Testis (tissue), 2 donors: ENCODE measurements at regions not wholly inside any gene's neighbourhood (a gene's known extent, or its start where the extent isn't known, plus 50 kb on each side); places are given as distances from the start of the nearest gene placed in this dataset.

Source experiments
- DNase-seq: peaks from one replicate; pipeline ENCODE4 v3.0.0-alpha.2; 2019
- H3K27ac ChIP-seq, 2 donors: fragments of 200-600 bp; sonication (generic); one replicate each; pipeline ENCODE4 v1.5.1; 2019
- H3K27me3 ChIP-seq: fragments of 200-600 bp; sonication (generic); one replicate; pipeline ENCODE4 v1.5.1; 2019
- H3K36me3 ChIP-seq: fragments of 200-600 bp; sonication (generic); one replicate; pipeline ENCODE4 v1.5.1; 2017; ENCODE audit warnings: low read depth; ENCODE audit errors: missing control alignments
- H3K4me1 ChIP-seq: fragments of 200-600 bp; sonication (generic); one replicate; pipeline ENCODE4 v1.5.1; 2019
- H3K4me3 ChIP-seq, 2 donors: fragments of 200-600 bp; sonication (generic); one replicate each; pipeline ENCODE4 v1.5.1; 2017 to 2019
- H3K9me3 ChIP-seq: fragments of 200-600 bp; sonication (generic); one replicate; pipeline ENCODE4 v1.5.1; 2017
- CTCF ChIP-seq, 3 experiments: fragments of 450-650 bp in 2 of 3; fragments of 200-600 bp in 1 of 3; sonication (generic) in 1 of 3; IDR thresholded peaks; one replicate each; pipeline ENCODE4 v1.5.1; 2016 to 2019; ENCODE audit warnings: antibody characterized with exemption in 3 of 3, mild to moderate bottlenecking in 2 of 3, moderate library complexity in 1 of 3
- POLR2A ChIP-seq: fragments of 450-650 bp; IDR thresholded peaks from one replicate; pipeline ENCODE4 v1.6.1; 2017; ENCODE audit warnings: antibody characterized with exemption, mild to moderate bottlenecking, moderate library complexity
- WGBS, 2 donors: methylation state at CpG; one replicate each; pipeline ENCODE4 v1.1.5; 2018; 5-methylcytosine and 5-hydroxymethylcytosine counted together
- intact Hi-C: fragments of 100-400 bp; cut with DNase I; formaldehyde crosslinking; loops from one replicate; pipeline ENCODE4 v1.15.1; 2023; ENCODE audit warnings: low total_unique reads

GRCh38 chr5:51043745-51044144 lies 339.5 kb upstream of the ISL1 start:
- 63 to 66% methylated on average over 5 of the region's 5 CpGs for WGBS, 2 donors
- intact Hi-C loops, result no loop called here
- no peaks in the 10 kb centered on the region for H3K27me3 ChIP-seq

GRCh38 chr5:51047369-51047768 lies 335.9 kb upstream of the ISL1 start:
- Histone ChIP-seq H3K4me3 (no peak overlapping the region), H3K36me3 (no peaks in the 10 kb centered on the region), H3K27ac (no peak overlapping the region), H3K4me1 (no peaks in the 10 kb centered on the region), H3K9me3 (no peaks in the 10 kb centered on the region), H3K27me3 (no peaks in the 10 kb centered on the region)
- intact Hi-C loops, result no loop called here
- 50 to 57% methylated on average over 4 of the region's 4 CpGs for WGBS, 2 donors
- no peak for DNase-seq
- TF ChIP-seq CTCF (IDR thresholded peaks at IDR 0.05) (no peak), POLR2A (no peak)

More at GRCh38 chr5:51043745-51044144, 339.5 kb upstream of the ISL1 start:
- Histone ChIP-seq H3K4me1 (no peaks in the 10 kb centered on the region), H3K4me3 (no peak overlapping the region), H3K9me3 (no peaks in the 10 kb centered on the region), H3K27ac (no peak overlapping the region), H3K36me3 (no peaks in the 10 kb centered on the region)
- TF ChIP-seq POLR2A, result no peak
- no peak for TF ChIP-seq CTCF (IDR thresholded peaks at IDR 0.05)
- no peak for DNase-seq

DNA sequence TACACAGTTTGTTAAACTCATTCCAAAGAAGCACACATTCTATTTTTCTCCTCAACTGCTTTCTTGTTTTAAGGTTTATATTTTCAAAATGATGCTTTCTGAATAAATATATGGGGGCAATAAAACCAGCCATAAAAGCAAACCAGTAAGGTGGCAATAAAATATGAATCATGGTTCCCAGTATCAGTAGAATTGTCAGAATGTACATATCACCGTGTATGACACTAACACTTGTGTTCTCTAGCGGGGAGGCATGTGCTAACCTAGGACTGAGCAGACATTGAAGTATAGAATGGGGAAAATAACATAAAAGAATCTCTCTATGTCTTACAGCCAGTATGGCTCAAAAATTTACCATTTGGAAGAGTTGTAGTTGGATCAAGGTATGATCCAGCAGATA lies 329.9 kb upstream of the ISL1 start:
- intact Hi-C loops, result no loop called here
- Histone ChIP-seq H3K9me3 (no peaks in the 10 kb centered on the region), H3K27me3 (no peaks in the 10 kb centered on the region), H3K36me3 (no peaks in the 10 kb centered on the region), H3K4me3 (no peak overlapping the region), H3K27ac (no peak overlapping the region), H3K4me1 (no peaks in the 10 kb centered on the region)
- WGBS, 2 donors, result 71 to 81% methylated on average over 2 of the region's 2 CpGs
- TF ChIP-seq POLR2A (no peak), CTCF (IDR thresholded peaks at IDR 0.05) (no peak)
- DNase-seq, result no peak

DNA sequence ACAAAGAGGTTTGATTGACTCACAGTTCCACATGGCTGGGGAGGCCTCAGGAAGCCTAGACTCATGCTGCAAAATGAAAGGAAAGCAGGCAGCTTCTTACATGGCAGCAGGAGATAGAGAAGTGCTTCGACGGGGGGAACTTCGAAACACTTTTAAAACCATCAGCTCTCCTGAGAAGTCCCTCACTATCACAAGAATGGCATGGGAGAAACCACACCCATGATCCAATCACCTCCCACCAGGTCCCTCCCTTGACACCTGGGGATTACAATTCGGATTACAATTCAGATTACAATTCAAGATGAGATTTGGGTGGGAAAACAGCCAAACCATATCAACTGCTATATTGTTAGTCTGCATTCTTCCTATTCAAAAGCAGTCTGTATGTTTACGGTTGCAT lies 322.3 kb upstream of the ISL1 start:
- TF ChIP-seq POLR2A (no peak), CTCF (IDR thresholded peaks at IDR 0.05) (no peak)
- intact Hi-C loops, result no loop called here
- H3K36me3 ChIP-seq, result no peaks in the 10 kb centered on the region
- no peak for DNase-seq
- H3K9me3 ChIP-seq, result no peaks in the 10 kb centered on the region
- 65 to 73% methylated on average over 5 of the region's 5 CpGs for WGBS, 2 donors
- no peak overlapping the region for H3K27ac ChIP-seq
- no peak overlapping the region for H3K4me3 ChIP-seq
- H3K4me1 ChIP-seq, result no peaks in the 10 kb centered on the region
- H3K27me3 ChIP-seq, result no peaks in the 10 kb centered on the region

- no peaks in the 10 kb centered on the region for H3K36me3 ChIP-seq
- H3K27me3 ChIP-seq, result no peaks in the 10 kb centered on the region
- no peaks in the 10 kb centered on the region for H3K4me1 ChIP-seq
- no peak for TF ChIP-seq CTCF (IDR thresholded peaks at IDR 0.05)
- TF ChIP-seq POLR2A, result no peak
- no peak for DNase-seq
- H3K27ac ChIP-seq, result no peak overlapping the region
- H3K4me3 ChIP-seq, result no peak overlapping the region
- no peaks in the 10 kb centered on the region for H3K9me3 ChIP-seq
- intact Hi-C loops, result no loop called here
- WGBS, 2 donors, result 85 to 100% methylated on average over 3 to 5 of the region's 5 CpGs
Measured at GRCh38 chr5:51072937-51073336, 310.3 kb upstream of the ISL1 start.
